ENCODE measurements at regions not wholly inside any gene's neighbourhood (a gene's known extent, or its start where the extent isn't known, plus 50 kb on each side); places are given as distances from the start of the nearest gene placed in this dataset.

DNA sequence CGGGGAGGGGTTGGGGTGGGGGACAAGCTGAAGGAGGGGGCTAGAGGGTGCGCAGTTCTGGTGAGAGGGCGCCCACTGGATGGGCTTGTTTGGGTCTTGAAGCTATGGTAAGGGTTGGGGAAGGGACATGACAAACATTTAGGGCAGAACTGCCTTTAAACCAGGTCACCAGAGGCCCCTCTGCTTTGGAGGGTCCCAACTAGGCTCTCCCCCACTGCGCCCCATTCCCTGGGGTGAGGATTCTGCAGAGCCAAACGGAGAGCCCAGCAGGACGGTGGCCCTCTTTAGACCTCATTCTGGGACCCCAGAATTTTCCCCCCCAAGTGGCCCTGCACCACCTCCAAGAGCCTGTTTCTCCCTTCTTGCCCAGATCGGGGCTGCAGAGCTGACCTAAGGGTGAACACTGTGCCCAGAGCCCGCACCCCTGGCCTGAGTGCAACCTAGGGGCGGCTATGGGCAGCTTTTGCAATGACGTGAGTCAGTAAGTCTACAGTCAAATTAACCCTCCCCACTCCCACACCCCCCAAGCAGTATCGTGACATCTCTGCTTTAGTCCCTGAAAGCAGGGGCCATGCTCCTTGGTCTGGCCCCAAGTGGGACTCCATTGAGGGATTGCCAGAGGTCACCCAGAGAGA lies 593.8 kb downstream of the MATN1 start:
- DNase-seq (ENCODE audit: low read depth, low spot score) = no peak

- no peak for DNase-seq (ENCODE audit: low read depth, low spot score)
Observed at GRCh38 chr1:30129001-30129408, 594.4 kb downstream of the MATN1 start.

DNA sequence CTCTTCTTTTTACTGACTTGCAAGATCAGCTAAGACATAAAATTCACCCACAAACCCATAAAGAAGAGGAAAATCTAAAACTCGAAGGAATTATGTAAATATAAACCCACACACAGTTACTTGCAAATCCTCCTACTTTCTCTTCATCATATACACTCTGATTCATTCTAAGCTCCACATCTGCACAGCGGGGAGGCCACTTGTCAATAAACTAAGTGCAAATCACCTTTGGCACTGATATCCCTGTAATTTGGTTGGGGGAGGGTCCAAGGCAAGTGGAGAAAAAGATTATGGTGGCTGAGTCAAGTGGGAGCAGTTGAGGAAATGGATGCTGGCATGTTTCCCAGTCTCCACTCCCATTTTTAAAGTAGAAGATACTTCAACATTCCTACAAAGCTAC lies 596.5 kb downstream of the MATN1 start:
- DNase-seq (ENCODE audit: low read depth, low spot score) = no peak

GRCh38 chr1:30125821-30126170 lies 597.6 kb downstream of the MATN1 start:
- no peak for DNase-seq (ENCODE audit: low read depth, low spot score)

GRCh38 chr1:30125021-30125820 lies 598.2 kb downstream of the MATN1 start:
- no peak for DNase-seq (ENCODE audit: low read depth, low spot score)

DNA sequence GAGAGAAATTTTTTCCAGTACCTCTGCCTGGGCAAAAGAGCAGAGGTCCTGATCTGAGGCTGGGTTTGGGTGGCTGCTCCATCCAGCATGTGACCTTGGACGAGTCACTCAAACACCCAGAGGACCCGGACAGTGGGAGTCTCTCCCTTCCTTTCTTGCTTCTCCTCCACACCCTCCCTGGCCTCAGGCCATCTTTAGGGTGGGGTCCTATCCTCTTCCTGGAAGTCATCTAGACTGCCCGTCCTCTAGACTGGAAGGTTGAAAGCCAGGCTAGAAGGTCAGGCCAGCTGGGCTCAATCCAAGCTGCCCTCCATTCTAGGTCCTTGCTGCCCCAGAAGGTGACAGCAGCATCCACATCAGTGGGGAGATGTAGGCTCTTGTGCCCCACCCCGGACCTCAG lies 599.5 kb downstream of the MATN1 start:
- DNase-seq (ENCODE audit: low read depth, low spot score) = no peak

- DNase-seq (ENCODE audit: low read depth, low spot score) = no peak
Observed at GRCh38 chr1:30123036-30123435, 600.3 kb downstream of the MATN1 start.

GRCh38 chr1:30120245-30121000 lies 603.0 kb downstream of the MATN1 start:
- DNase-seq (ENCODE audit: low read depth, low spot score) = no peak

GRCh38 chr1:30117685-30118084 lies 605.7 kb downstream of the MATN1 start:
- no peak for DNase-seq (ENCODE audit: low read depth, low spot score)

GRCh38 chr1:30111431-30111830 lies 612.0 kb downstream of the MATN1 start:
- peak; percentile 66 for DNase-seq (ENCODE audit: low read depth, low spot score)

DNA sequence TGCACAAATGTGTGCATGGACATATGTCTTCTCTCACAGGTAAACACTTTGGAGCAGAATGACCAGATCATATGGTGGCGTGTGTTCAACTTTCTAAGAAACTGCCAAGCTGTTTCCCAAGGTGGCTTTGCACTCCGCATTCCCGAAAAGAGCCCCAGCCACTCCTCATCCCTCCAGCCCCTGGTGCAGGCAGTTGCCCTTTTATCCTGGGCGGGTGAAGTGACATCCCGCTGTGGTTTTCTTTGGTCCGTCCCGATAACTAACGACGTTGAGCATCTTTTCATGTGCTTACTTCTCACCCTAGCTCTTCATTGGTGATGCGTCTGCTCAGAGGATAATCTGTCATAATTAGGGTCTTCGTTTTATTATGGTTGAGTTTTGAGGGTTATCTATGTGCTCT lies 612.5 kb downstream of the MATN1 start:
- DNase-seq (ENCODE audit: low read depth, low spot score) = no peak

DNA sequence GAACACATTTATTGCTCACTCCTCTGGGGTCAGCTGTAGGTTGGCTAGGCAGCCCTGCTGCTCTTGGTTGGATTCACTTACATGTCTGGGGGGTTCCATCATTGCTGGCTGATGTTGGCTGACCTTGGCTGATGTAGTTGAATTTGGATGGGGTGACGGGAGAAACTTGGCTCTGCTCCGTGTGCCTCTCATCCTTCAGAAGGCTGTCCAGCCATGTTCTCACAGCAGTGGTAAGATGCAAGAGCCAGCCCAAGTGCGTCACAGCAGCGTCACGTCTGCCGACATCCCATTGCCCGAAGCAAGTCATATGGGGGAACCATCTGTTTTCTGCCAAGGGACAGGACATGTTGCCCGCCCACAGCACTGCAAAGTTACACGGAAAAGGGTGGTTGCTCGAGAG lies 613.5 kb downstream of the MATN1 start:
- no peak for DNase-seq (ENCODE audit: low read depth, low spot score)

- DNase-seq (ENCODE audit: low read depth, low spot score) = no peak
Observed at GRCh38 chr1:30108186-30108585, 615.2 kb downstream of the MATN1 start.

- DNase-seq (ENCODE audit: low read depth, low spot score) = peak; percentile 87
Observed at GRCh38 chr1:30106125-30106524, 617.3 kb downstream of the MATN1 start.

GRCh38 chr1:30104551-30104950 lies 618.8 kb downstream of the MATN1 start:
- no peak for DNase-seq (ENCODE audit: low read depth, low spot score)

DNA sequence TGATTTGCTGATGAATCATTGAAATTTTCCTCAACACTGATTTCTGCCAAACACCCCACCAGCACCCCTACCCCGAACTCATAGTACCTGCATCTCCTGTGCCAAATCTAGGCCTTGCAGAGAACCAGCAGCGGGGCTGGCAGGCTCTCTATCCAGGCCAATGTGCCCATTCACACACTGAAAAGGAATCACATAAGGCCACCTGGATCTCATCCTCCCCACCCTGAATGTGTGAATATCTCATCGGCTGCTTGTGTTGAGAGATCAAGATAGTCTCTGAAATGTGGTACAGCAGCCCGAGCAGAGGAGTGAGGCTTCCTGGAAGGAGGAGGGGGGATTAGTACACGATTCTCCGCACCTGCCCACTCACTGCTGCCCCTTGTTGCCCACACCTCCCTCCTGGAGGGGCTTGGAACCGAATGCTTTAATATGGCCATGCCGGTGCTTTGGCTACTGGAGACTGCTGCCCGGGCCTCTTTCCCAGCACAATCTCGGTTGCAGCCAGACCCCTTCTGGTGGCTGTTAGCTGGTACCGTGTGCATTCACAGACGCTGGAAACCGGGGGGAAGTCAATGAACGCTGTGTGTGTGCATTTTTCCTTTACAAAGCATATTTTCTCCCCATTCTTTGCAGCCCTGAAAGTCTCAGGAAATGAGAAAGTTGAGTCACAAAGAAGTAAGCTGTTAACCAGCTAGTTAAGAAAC lies 619.5 kb downstream of the MATN1 start:
- DNase-seq (ENCODE audit: low read depth, low spot score) = no peak

- no peak for DNase-seq (ENCODE audit: low read depth, low spot score)
Observed at GRCh38 chr1:30102605-30103004, 620.8 kb downstream of the MATN1 start.

GRCh38 chr1:30101487-30102227 lies 621.7 kb downstream of the MATN1 start:
- DNase-seq (ENCODE audit: low read depth, low spot score) = peak; percentile 51

DNA sequence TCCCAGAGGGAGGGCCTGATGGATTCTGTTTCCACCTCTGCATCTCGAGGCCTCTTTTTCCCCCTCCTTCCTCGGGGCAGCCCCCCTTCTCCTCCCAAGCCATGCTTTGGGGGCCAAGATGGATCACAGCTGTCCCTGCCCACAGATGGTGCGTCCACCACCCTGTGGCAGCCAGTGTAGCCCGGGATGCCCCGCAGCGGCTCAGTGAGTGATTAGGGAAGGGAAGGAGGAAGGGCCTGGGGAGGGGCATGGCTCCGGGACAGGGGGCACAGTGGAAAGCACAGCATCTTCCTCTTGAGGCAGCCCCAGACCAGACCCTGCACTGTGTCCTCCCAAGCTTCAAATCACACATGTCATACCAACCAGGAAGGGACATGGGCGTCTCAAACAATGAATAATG lies 622.4 kb downstream of the MATN1 start:
- no peak for DNase-seq (ENCODE audit: low read depth, low spot score)

- no peak for DNase-seq (ENCODE audit: low read depth, low spot score)
Observed at GRCh38 chr1:30100524-30100862, 622.9 kb downstream of the MATN1 start.
